ENCODE measurements at regions not wholly inside any gene's neighbourhood (a gene's known extent, or its start where the extent isn't known, plus 50 kb on each side); places are given as distances from the start of the nearest gene placed in this dataset.

DNA sequence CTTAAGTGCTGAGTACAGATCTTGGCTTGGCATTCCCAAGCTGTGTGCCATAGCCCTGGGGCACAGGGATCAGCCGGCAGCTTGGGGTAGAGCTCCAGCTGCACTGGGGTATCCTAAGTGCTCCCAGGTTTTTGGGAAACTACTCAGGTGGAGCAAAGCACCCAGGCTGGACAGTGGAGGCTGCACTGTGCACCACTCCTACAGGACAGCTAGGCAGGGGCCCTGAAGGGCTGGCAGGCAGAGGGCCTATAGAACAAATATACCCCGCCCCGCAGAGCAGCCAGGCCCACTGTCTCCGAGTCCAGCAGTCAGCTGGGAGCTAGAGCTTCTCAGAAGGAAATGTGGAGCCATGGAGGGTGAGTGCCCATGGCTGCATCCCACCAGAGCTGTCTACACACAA, 691.7 kb upstream of the ADGRL2 start:
- no peaks in the 10 kb centered on the region for H3K36me3 ChIP-seq (ENCODE audit: insufficient read depth, low read length)
- H4K20me1 ChIP-seq (ENCODE audit: insufficient read depth, low read length): no peaks in the 10 kb centered on the region
- H3K27me3 ChIP-seq (ENCODE audit: insufficient read depth, low read length): no peaks in the 10 kb centered on the region
- TF ChIP-seq EZH2 (IDR thresholded peaks at IDR 0.05; ENCODE audit: borderline replicate concordance, low read length): no peak
- TF ChIP-seq, protein P1, sequence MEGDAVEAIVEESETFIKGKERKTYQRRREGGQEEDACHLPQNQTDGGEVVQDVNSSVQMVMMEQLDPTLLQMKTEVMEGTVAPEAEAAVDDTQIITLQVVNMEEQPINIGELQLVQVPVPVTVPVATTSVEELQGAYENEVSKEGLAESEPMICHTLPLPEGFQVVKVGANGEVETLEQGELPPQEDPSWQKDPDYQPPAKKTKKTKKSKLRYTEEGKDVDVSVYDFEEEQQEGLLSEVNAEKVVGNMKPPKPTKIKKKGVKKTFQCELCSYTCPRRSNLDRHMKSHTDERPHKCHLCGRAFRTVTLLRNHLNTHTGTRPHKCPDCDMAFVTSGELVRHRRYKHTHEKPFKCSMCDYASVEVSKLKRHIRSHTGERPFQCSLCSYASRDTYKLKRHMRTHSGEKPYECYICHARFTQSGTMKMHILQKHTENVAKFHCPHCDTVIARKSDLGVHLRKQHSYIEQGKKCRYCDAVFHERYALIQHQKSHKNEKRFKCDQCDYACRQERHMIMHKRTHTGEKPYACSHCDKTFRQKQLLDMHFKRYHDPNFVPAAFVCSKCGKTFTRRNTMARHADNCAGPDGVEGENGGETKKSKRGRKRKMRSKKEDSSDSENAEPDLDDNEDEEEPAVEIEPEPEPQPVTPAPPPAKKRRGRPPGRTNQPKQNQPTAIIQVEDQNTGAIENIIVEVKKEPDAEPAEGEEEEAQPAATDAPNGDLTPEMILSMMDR (IDR thresholded peaks at IDR 0.05; ENCODE audit: low read length): no peak
- H3K4me2 ChIP-seq (ENCODE audit: low read length): no peak overlapping the region
- no peak overlapping the region for H3K4me3 ChIP-seq (ENCODE audit: low read depth, low read length, poor library complexity, severe bottlenecking)
- no peaks in the 10 kb centered on the region for H3K4me1 ChIP-seq (ENCODE audit: insufficient read depth, low read length, severe bottlenecking)
- no peak overlapping the region for H2AFZ ChIP-seq (ENCODE audit: low read length)
- no peaks in the 10 kb centered on the region for H3K9me2 ChIP-seq (ENCODE audit: low read depth, low read length)
- H3K79me2 ChIP-seq (ENCODE audit: insufficient read depth, low read length): no peaks in the 10 kb centered on the region
- H3F3A ChIP-seq (ENCODE audit: insufficient read depth, low read length): no peaks in the 10 kb centered on the region
- H3K27ac ChIP-seq (ENCODE audit: low read depth, low read length, poor library complexity, severe bottlenecking): no peak overlapping the region
- no peak overlapping the region for H3K9ac ChIP-seq (ENCODE audit: low read length)
- H3K9me3 ChIP-seq (ENCODE audit: low read length): no peaks in the 10 kb centered on the region

DNA sequence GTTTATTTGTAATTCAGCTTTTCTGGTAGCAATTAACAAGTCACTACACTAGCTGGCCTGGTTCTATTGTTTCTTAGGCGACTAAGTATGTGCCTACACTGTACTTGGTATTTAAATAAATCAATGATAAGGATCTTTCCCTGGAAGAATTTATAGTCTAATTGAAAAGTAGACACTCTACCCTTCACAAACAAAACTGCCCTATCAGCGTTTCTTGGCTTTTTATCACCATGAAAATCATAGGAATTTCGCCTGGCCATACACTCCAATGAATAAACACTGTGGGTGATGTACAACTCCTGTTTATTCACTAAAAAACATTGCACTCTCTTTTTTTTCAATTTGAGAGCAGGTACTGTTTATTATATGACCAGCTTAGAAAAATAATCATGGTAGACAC, 702.9 kb upstream of the ADGRL2 start:
- H3K9ac ChIP-seq (ENCODE audit: low read length): no peak overlapping the region
- no peaks in the 10 kb centered on the region for H3K9me2 ChIP-seq (ENCODE audit: low read depth, low read length)
- H3K4me1 ChIP-seq (ENCODE audit: insufficient read depth, low read length, severe bottlenecking): no peaks in the 10 kb centered on the region
- H2AFZ ChIP-seq (ENCODE audit: low read length): no peak overlapping the region
- H3K9me3 ChIP-seq (ENCODE audit: low read length): no peaks in the 10 kb centered on the region
- TF ChIP-seq EZH2 (IDR thresholded peaks at IDR 0.05; ENCODE audit: borderline replicate concordance, low read length): no peak
- TF ChIP-seq, protein P1 (IDR thresholded peaks at IDR 0.05; ENCODE audit: low read length): no peak
- no peaks in the 10 kb centered on the region for H3F3A ChIP-seq (ENCODE audit: insufficient read depth, low read length)
- no peak overlapping the region for H3K4me2 ChIP-seq (ENCODE audit: low read length)
- no peaks in the 10 kb centered on the region for H4K20me1 ChIP-seq (ENCODE audit: insufficient read depth, low read length)
- no peaks in the 10 kb centered on the region for H3K27me3 ChIP-seq (ENCODE audit: insufficient read depth, low read length)
- H3K4me3 ChIP-seq (ENCODE audit: low read depth, low read length, poor library complexity, severe bottlenecking): no peak overlapping the region
- no peaks in the 10 kb centered on the region for H3K79me2 ChIP-seq (ENCODE audit: insufficient read depth, low read length)
- no peak overlapping the region for H3K27ac ChIP-seq (ENCODE audit: low read depth, low read length, poor library complexity, severe bottlenecking)
- H3K36me3 ChIP-seq (ENCODE audit: insufficient read depth, low read length): no peaks in the 10 kb centered on the region

- no peak overlapping the region for H3K4me3 ChIP-seq (ENCODE audit: low read depth, low read length, poor library complexity, severe bottlenecking)
- H3F3A ChIP-seq (ENCODE audit: insufficient read depth, low read length): no peaks in the 10 kb centered on the region
- no peaks in the 10 kb centered on the region for H3K9me2 ChIP-seq (ENCODE audit: low read depth, low read length)
- H3K27me3 ChIP-seq (ENCODE audit: insufficient read depth, low read length): no peaks in the 10 kb centered on the region
- no peak overlapping the region for H3K9ac ChIP-seq (ENCODE audit: low read length)
- H3K9me3 ChIP-seq (ENCODE audit: low read length): no peaks in the 10 kb centered on the region
- H3K4me2 ChIP-seq (ENCODE audit: low read length): no peak overlapping the region
- TF ChIP-seq, protein P1 (IDR thresholded peaks at IDR 0.05; ENCODE audit: low read length): no peak
- no peak for TF ChIP-seq EZH2 (IDR thresholded peaks at IDR 0.05; ENCODE audit: borderline replicate concordance, low read length)
- H3K36me3 ChIP-seq (ENCODE audit: insufficient read depth, low read length): no peaks in the 10 kb centered on the region
- H4K20me1 ChIP-seq (ENCODE audit: insufficient read depth, low read length): no peaks in the 10 kb centered on the region
- no peaks in the 10 kb centered on the region for H3K79me2 ChIP-seq (ENCODE audit: insufficient read depth, low read length)
- no peak overlapping the region for H3K27ac ChIP-seq (ENCODE audit: low read depth, low read length, poor library complexity, severe bottlenecking)
- H3K4me1 ChIP-seq (ENCODE audit: insufficient read depth, low read length, severe bottlenecking): no peaks in the 10 kb centered on the region
- H2AFZ ChIP-seq (ENCODE audit: low read length): no peak overlapping the region
These were observed 727.2 kb upstream of the ADGRL2 start for GRCh38 chr1:81073580-81073979.
